HL-60 (cell line): ENCODE measurements at regions not wholly inside any gene's neighbourhood (a gene's known extent, or its start where the extent isn't known, plus 50 kb on each side); places are given as distances from the start of the nearest gene placed in this dataset.

Source experiments
- DNase-seq, 2 experiments: peaks; one replicate each; pipeline ENCODE4 v3.0.0-alpha.2; 2010 to 2020; ENCODE audit warnings: low read depth in 1 of 2, low spot score in 1 of 2
- H3K27ac ChIP-seq: fragments of 250-450 bp; sonication (Bioruptor Pico); replicated peaks from 2 replicates; pipeline ENCODE4 v1.5.1; 2020; ENCODE audit warnings: mild to moderate bottlenecking, moderate library complexity
- H3K27me3 ChIP-seq: fragments of 250-450 bp; sonication (Bioruptor Pico); 2 replicates; pipeline ENCODE4 v1.5.1; 2021; ENCODE audit warnings: mild to moderate bottlenecking, moderate library complexity; ENCODE audit not compliant: insufficient read depth, poor library complexity, severe bottlenecking
- H3K4me3 ChIP-seq: replicated peaks from 2 replicates; pipeline ENCODE4 v1.5.1; 2011; ENCODE audit warnings: mild to moderate bottlenecking, control low read depth, low read length; ENCODE audit not compliant: insufficient read depth
- GABPA ChIP-seq: IDR thresholded peaks from 2 replicates; pipeline ENCODE4 v1.6.1; 2012; ENCODE audit warnings: low read depth
- POLR2AphosphoS5 ChIP-seq: IDR thresholded peaks from 2 replicates; pipeline ENCODE4 v1.6.1; 2012; ENCODE audit warnings: low read depth
- SPI1 ChIP-seq: IDR thresholded peaks from 2 replicates; pipeline ENCODE4 v1.6.1; 2012; ENCODE audit warnings: low read depth, mild to moderate bottlenecking, borderline replicate concordance
- TF ChIP-seq, protein P1 (sequence below): IDR thresholded peaks from one replicate; pipeline ENCODE4 v1.5.1; 2011; ENCODE audit warnings: low read length, control low read depth, inconsistent platforms; ENCODE audit not compliant: insufficient read depth
- TF ChIP-seq, protein P2 (sequence below): IDR thresholded peaks from 2 replicates; pipeline ENCODE4 v1.6.1; 2012; ENCODE audit warnings: low read depth; ENCODE audit not compliant: insufficient replicate concordance

DNA sequence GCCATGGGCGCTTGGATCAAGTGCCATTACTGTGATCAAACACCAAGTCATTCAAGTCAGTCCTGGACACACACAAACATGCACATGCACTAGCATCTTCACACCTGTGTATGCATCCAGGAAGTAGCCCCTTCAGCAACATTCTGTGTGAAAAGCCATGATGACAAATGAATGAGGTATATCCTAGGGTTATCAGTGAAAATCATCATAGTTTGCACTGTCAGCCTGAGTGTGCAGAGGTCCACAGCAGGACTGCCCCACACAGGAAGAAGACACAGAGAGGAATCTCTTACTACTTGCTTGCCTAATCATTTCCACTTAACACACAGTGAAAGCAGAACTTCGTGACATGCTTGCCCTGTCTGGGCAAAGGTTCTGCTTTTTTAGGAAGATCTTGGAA lies 184.0 kb upstream of the ADO start:
- DNase-seq, result peak; percentile 70 to 73
- H3K27me3 ChIP-seq, result no peaks in the 10 kb centered on the region
- no peak overlapping the region for H3K4me3 ChIP-seq
- peak overlapping the region; percentile 57 for H3K27ac ChIP-seq
- TF ChIP-seq, protein P1, sequence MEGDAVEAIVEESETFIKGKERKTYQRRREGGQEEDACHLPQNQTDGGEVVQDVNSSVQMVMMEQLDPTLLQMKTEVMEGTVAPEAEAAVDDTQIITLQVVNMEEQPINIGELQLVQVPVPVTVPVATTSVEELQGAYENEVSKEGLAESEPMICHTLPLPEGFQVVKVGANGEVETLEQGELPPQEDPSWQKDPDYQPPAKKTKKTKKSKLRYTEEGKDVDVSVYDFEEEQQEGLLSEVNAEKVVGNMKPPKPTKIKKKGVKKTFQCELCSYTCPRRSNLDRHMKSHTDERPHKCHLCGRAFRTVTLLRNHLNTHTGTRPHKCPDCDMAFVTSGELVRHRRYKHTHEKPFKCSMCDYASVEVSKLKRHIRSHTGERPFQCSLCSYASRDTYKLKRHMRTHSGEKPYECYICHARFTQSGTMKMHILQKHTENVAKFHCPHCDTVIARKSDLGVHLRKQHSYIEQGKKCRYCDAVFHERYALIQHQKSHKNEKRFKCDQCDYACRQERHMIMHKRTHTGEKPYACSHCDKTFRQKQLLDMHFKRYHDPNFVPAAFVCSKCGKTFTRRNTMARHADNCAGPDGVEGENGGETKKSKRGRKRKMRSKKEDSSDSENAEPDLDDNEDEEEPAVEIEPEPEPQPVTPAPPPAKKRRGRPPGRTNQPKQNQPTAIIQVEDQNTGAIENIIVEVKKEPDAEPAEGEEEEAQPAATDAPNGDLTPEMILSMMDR, result no peak
- TF ChIP-seq, protein P2, sequence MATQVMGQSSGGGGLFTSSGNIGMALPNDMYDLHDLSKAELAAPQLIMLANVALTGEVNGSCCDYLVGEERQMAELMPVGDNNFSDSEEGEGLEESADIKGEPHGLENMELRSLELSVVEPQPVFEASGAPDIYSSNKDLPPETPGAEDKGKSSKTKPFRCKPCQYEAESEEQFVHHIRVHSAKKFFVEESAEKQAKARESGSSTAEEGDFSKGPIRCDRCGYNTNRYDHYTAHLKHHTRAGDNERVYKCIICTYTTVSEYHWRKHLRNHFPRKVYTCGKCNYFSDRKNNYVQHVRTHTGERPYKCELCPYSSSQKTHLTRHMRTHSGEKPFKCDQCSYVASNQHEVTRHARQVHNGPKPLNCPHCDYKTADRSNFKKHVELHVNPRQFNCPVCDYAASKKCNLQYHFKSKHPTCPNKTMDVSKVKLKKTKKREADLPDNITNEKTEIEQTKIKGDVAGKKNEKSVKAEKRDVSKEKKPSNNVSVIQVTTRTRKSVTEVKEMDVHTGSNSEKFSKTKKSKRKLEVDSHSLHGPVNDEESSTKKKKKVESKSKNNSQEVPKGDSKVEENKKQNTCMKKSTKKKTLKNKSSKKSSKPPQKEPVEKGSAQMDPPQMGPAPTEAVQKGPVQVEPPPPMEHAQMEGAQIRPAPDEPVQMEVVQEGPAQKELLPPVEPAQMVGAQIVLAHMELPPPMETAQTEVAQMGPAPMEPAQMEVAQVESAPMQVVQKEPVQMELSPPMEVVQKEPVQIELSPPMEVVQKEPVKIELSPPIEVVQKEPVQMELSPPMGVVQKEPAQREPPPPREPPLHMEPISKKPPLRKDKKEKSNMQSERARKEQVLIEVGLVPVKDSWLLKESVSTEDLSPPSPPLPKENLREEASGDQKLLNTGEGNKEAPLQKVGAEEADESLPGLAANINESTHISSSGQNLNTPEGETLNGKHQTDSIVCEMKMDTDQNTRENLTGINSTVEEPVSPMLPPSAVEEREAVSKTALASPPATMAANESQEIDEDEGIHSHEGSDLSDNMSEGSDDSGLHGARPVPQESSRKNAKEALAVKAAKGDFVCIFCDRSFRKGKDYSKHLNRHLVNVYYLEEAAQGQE, result no peak
- TF ChIP-seq GABPA, result no peak
- peak; percentile 25; the same call in 1 of the 2 replicates for TF ChIP-seq SPI1
- no peak; the same call in 1 of the 2 replicates for TF ChIP-seq POLR2AphosphoS5

- Histone ChIP-seq H3K27me3 (no peaks in the 10 kb centered on the region), H3K4me3 (no peak overlapping the region), H3K27ac (no peak overlapping the region)
- TF ChIP-seq, protein P2, result no peak
- TF ChIP-seq POLR2AphosphoS5 (no peak), GABPA (no peak), SPI1 (no peak)
- TF ChIP-seq, protein P1, result no peak
- DNase-seq, result no peak
Measured at GRCh38 chr10:62623223-62623622, 181.3 kb upstream of the ADO start.

- no peak overlapping the region for H3K27ac ChIP-seq
Measured at GRCh38 chr10:62625484-62625883, 179.0 kb upstream of the ADO start.

GRCh38 chr10:62626079-62626478 lies 178.4 kb upstream of the ADO start:
- no peak for DNase-seq
- H3K27ac ChIP-seq, result no peak overlapping the region
- H3K27me3 ChIP-seq, result no peaks in the 10 kb centered on the region
- TF ChIP-seq, protein P2, result no peak
- TF ChIP-seq SPI1 (no peak), GABPA (no peak), POLR2AphosphoS5 (no peak)
- TF ChIP-seq, protein P1, result no peak
- no peak overlapping the region for H3K4me3 ChIP-seq

More at GRCh38 chr10:62625484-62625883, 179.0 kb upstream of the ADO start:
- TF ChIP-seq SPI1, result no peak
- no peak overlapping the region for H3K4me3 ChIP-seq
- DNase-seq, result no peak
- H3K27me3 ChIP-seq, result no peaks in the 10 kb centered on the region
